AG04450 (cell line): ENCODE measurements at regions not wholly inside any gene's neighbourhood (a gene's known extent, or its start where the extent isn't known, plus 50 kb on each side); places are given as distances from the start of the nearest gene placed in this dataset.

Source experiments
- CTCF ChIA-PET: fragments of 300-600, 350-600 bp; formaldehyde crosslinking; extraction: SDS; loops from one replicate; lab custom pipeline; 2022; ENCODE audit warnings: antibody characterized with exemption, inconsistent platforms; lab: Charles Lee
- POLR2A ChIA-PET: fragments of 350-600 bp; formaldehyde crosslinking; extraction: SDS; loops from one replicate; lab custom pipeline; 2021; ENCODE audit warnings: antibody characterized with exemption, inconsistent platforms; lab: Yijun Ruan, JAX
- DNase-seq: peaks from one replicate; pipeline ENCODE4 v3.0.0-alpha.2; 2011; ENCODE audit warnings: low read depth, low spot score
- H3K27ac ChIP-seq: one replicate; pipeline ENCODE4 v1.5.1; 2012; ENCODE audit warnings: low read depth, low read length, control low read depth
- H3K27me3 ChIP-seq: one replicate; pipeline ENCODE4 v1.6.0; 2012; ENCODE audit warnings: low read length; ENCODE audit not compliant: control insufficient read depth, insufficient read depth
- H3K4me3 ChIP-seq: 2 replicates; pipeline ENCODE4 v1.5.1; 2011; ENCODE audit warnings: mild to moderate bottlenecking, low read depth, low read length, control low read depth
- H3K9me3 ChIP-seq: 2 replicates; pipeline ENCODE4 v1.5.1; 2012; ENCODE audit warnings: low read length; ENCODE audit not compliant: control insufficient read depth, insufficient read depth
- TF ChIP-seq, protein P1 (sequence below): IDR thresholded peaks from 2 replicates; pipeline ENCODE4 v1.5.1; 2011; ENCODE audit warnings: low read depth, low read length, control low read depth, inconsistent platforms

DNA sequence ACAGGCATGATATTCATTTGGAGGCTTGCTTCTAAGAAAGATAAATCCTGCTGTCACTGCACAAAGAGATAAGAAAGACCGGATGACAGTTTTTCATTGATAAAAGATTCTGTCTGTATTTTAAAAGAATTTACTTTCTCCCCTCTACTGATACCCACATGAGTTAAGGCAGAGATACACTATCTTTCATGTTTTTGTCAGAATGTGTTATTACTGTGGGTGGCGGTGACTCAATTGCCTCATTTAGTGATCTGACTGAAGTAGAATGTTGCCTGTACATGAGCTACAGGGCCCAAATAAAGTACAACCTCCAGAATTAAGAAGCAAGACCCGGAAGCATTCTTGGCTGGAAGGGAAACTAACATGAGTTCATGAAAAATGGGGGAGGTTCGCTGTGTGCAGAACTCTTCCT lies 480.0 kb downstream of the SLC4A3 start:
- Histone ChIP-seq H3K27me3 (no peaks in the 10 kb centered on the region), H3K9me3 (no peaks in the 10 kb centered on the region), H3K4me3 (no peak overlapping the region), H3K27ac (no peak overlapping the region)
- ChIA-PET CTCF (no interaction called here), POLR2A (no interaction called here)
- TF ChIP-seq, protein P1, sequence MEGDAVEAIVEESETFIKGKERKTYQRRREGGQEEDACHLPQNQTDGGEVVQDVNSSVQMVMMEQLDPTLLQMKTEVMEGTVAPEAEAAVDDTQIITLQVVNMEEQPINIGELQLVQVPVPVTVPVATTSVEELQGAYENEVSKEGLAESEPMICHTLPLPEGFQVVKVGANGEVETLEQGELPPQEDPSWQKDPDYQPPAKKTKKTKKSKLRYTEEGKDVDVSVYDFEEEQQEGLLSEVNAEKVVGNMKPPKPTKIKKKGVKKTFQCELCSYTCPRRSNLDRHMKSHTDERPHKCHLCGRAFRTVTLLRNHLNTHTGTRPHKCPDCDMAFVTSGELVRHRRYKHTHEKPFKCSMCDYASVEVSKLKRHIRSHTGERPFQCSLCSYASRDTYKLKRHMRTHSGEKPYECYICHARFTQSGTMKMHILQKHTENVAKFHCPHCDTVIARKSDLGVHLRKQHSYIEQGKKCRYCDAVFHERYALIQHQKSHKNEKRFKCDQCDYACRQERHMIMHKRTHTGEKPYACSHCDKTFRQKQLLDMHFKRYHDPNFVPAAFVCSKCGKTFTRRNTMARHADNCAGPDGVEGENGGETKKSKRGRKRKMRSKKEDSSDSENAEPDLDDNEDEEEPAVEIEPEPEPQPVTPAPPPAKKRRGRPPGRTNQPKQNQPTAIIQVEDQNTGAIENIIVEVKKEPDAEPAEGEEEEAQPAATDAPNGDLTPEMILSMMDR: no peak
- DNase-seq: no peak

DNA sequence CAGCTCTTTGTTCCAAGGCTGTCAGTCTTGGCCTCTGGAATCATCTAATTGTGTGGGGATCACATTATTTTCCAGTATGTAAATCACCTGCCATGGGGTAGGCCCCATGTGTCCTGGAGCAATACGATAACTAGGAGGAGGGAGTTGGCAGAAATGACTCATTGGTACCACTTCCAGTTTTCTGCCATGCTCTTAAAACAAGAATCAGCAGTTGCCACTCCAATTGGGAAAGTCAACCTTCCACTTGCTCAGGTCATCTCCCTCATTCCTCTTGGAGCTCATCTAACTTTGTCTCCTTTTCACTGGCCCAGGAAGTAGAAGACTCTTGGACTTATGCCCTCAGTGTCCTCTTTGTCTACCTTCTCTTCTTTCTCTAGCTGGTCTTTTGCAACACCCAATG lies 487.0 kb downstream of the SLC4A3 start:
- no peaks in the 10 kb centered on the region for H3K27me3 ChIP-seq
- H3K9me3 ChIP-seq: peaks cover 11% of the 10 kb centered on the region; the same call in 1 of the 2 replicates
- H3K4me3 ChIP-seq: no peak overlapping the region
- no peak for DNase-seq
- POLR2A ChIA-PET: no interaction called here
- no peak overlapping the region for H3K27ac ChIP-seq
- TF ChIP-seq, protein P1: no peak
- CTCF ChIA-PET: no interaction called here

DNA sequence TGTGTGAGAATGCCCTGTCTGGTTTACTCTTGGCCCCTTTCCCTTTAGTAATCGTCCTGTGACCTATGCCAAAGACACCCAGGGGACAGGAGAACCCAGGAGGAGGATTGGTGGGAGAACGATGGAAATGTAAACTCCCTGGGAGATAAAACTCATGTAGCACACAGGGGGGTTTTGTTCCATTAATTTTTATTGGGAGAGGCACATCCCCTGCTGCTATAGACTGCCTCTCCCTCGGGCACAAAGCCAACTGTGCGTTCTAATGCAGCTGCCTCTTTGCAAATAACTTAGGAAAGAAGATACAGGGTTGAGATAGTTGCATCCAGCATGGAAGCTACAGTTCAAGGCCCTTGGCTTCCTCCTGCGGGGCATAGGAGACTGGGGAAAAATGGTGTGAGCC lies 489.6 kb downstream of the SLC4A3 start:
- Histone ChIP-seq H3K9me3 (peaks cover 11% of the 10 kb centered on the region; the same call in 1 of the 2 replicates), H3K4me3 (no peak overlapping the region), H3K27ac (no peak overlapping the region), H3K27me3 (no peaks in the 10 kb centered on the region)
- ChIA-PET CTCF (interaction anchor here (1.5 kb wide), 1 partner anchor 12 kb away, joined by 7 read pairs; no protein-coding TSS in a partner anchor), POLR2A (no interaction called here)
- no peak for DNase-seq
- TF ChIP-seq, protein P1: no peak

DNA sequence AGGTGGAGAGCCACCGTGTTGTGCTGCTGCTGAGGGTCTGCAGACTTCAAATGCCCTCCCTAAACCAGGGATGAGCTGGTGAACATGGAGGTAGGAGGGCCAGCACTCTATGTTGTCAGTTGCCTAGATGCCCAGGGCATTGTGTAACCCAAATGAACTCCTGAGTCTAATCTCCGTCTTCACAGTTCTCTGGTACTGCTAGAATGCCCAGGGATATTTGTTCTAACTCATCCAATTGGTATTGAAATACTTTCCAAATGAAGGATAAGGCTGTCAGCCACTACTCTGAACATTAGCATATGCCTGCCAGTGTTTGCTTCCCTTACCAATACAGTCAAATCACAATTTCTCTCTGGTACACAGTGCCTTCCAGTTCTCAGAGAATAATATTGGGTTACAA lies 492.6 kb downstream of the SLC4A3 start:
- H3K27ac ChIP-seq: no peak overlapping the region
- ChIA-PET POLR2A (no interaction called here), CTCF (interaction anchor here (0.6 kb wide), 1 partner anchor 1258 kb away, joined by 3 read pairs; no protein-coding TSS in a partner anchor)
- TF ChIP-seq, protein P1: no peak
- no peaks in the 10 kb centered on the region for H3K27me3 ChIP-seq
- no peak for DNase-seq
- H3K9me3 ChIP-seq: no peaks in the 10 kb centered on the region; the same call in 1 of the 2 replicates
- H3K4me3 ChIP-seq: no peak overlapping the region

DNA sequence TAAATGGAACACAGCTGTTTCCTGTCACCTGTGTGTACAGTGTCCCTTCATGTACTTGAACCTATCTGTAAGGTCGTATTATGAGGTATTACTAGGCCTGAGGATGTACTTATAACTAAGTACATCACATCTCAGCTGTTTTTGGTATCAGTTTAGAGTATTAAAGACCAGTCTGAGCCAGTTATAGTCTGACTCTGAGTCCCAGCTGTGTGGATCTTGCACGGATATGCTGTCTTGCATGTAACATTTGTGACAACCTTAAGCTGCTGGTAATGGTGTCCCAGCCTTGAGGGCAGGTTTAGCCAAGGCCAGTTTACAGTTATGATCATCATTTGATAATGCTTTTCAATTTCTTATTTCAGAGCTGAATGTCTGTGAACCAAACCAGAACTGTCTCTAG lies 496.3 kb downstream of the SLC4A3 start:
- CTCF ChIA-PET: no interaction called here
- no peaks in the 10 kb centered on the region for H3K27me3 ChIP-seq
- POLR2A ChIA-PET: no interaction called here

More for the DNA sequence above, 496.3 kb downstream of the SLC4A3 start:
- Histone ChIP-seq H3K27ac (no peak overlapping the region), H3K4me3 (no peak overlapping the region), H3K9me3 (no peaks in the 10 kb centered on the region)
- DNase-seq: no peak
- TF ChIP-seq, protein P1: no peak
